ENCODE measurements at regions not wholly inside any gene's neighbourhood (a gene's known extent, or its start where the extent isn't known, plus 50 kb on each side); places are given as distances from the start of the nearest gene placed in this dataset.

GRCh38 chr7:115654384-115655214, 376.0 kb downstream of the TFEC start (continued):
- TF ChIP-seq RBBP5 (IDR thresholded peaks at IDR 0.05; ENCODE audit: borderline replicate concordance, low read depth, low read length), result no peak
- TF ChIP-seq NRF1 (IDR thresholded peaks at IDR 0.05; ENCODE audit: low read depth, low read length), result no peak
- TF ChIP-seq SP1 (IDR thresholded peaks at IDR 0.05; ENCODE audit: low read depth, low read length), result no peak
- no peak for TF ChIP-seq KDM4A (IDR thresholded peaks at IDR 0.05; ENCODE audit: low read depth, low read length, severe bottlenecking)
- no peak for TF ChIP-seq CHD7 (IDR thresholded peaks at IDR 0.05; ENCODE audit: insufficient replicate concordance, low read length)
- no peak for TF ChIP-seq HDAC2 (IDR thresholded peaks at IDR 0.05; ENCODE audit: borderline replicate concordance in 1 of 2, low read depth in 2 of 2, low read length in 2 of 2)
